GM12875 (cell line): ENCODE measurements at regions not wholly inside any gene's neighbourhood (a gene's known extent, or its start where the extent isn't known, plus 50 kb on each side); places are given as distances from the start of the nearest gene placed in this dataset.

ENCODE experiments used
- H3K4me3 ChIP-seq: one replicate; pipeline ENCODE4 v1.5.1; 2011; ENCODE audit warnings: low read depth, low read length, control low read depth
- CTCF ChIP-seq: IDR thresholded peaks from 2 replicates; pipeline ENCODE4 v1.5.1; 2011; ENCODE audit warnings: low read depth, mild to moderate bottlenecking, control low read depth, inconsistent platforms, low read length, moderate library complexity, borderline replicate concordance; ENCODE audit not compliant: insufficient read depth

- no peak overlapping the region for H3K4me3 ChIP-seq
- no peak for TF ChIP-seq CTCF
Measured at GRCh38 chr5:152501294-152501693, 96.2 kb upstream of the NMUR2 start.

GRCh38 chr5:152503206-152503605, 98.1 kb upstream of the NMUR2 start:
- TF ChIP-seq CTCF: no peak
- H3K4me3 ChIP-seq: no peak overlapping the region

- peak; percentile 56; the same call in 1 of the 2 replicates for TF ChIP-seq CTCF
- no peak overlapping the region for H3K4me3 ChIP-seq
Measured at GRCh38 chr5:152505442-152506042, 100.5 kb upstream of the NMUR2 start.

- H3K4me3 ChIP-seq: no peak overlapping the region
- TF ChIP-seq CTCF: no peak
Measured at GRCh38 chr5:152511120-152511519, 106.0 kb upstream of the NMUR2 start.

- no peak overlapping the region for H3K4me3 ChIP-seq
Measured at GRCh38 chr5:152511531-152512132, 106.6 kb upstream of the NMUR2 start.

GRCh38 chr5:152514827-152515397, 109.8 kb upstream of the NMUR2 start:
- no peak overlapping the region for H3K4me3 ChIP-seq
- peak; percentile 14; the same call in 1 of the 2 replicates for TF ChIP-seq CTCF

More at GRCh38 chr5:152511531-152512132, 106.6 kb upstream of the NMUR2 start:
- no peak for TF ChIP-seq CTCF

GRCh38 chr5:152523964-152524363, 118.9 kb upstream of the NMUR2 start:
- no peak overlapping the region for H3K4me3 ChIP-seq

More at GRCh38 chr5:152523964-152524363, 118.9 kb upstream of the NMUR2 start:
- TF ChIP-seq CTCF: no peak
